ENCODE measurements at regions not wholly inside any gene's neighbourhood (a gene's known extent, or its start where the extent isn't known, plus 50 kb on each side); places are given as distances from the start of the nearest gene placed in this dataset.

GRCh38 chr15:95394186-95395067, 936.1 kb upstream of the NR2F2 start:
- no peak for ATAC-seq
- TF ChIP-seq OSR1 (CRISPR knock-in tag; IDR thresholded peaks at IDR 0.05) = no peak
- no peak for TF ChIP-seq CREB5 (CRISPR knock-in tag; IDR thresholded peaks at IDR 0.05; ENCODE audit: low read depth)
- TF ChIP-seq ZFP30 (CRISPR knock-in tag; IDR thresholded peaks at IDR 0.05) = no peak
- TF ChIP-seq PATZ1 (CRISPR knock-in tag; IDR thresholded peaks at IDR 0.05; ENCODE audit: borderline replicate concordance) = no peak
- TF ChIP-seq GLIS3 (CRISPR knock-in tag; IDR thresholded peaks at IDR 0.05) = no peak
- TF ChIP-seq ISL1 (CRISPR knock-in tag; IDR thresholded peaks at IDR 0.05) = no peak
- no peak for TF ChIP-seq ZNF8 (CRISPR knock-in tag; IDR thresholded peaks at IDR 0.05)
- no peak for TF ChIP-seq ZC3H10 (CRISPR knock-in tag; IDR thresholded peaks at IDR 0.05)
- no peak for TF ChIP-seq SNAI2 (CRISPR knock-in tag; IDR thresholded peaks at IDR 0.05)
- no peak for TF ChIP-seq ZNF565 (CRISPR knock-in tag; conservative IDR thresholded peaks at IDR 0.05; ENCODE audit: low read depth)
- no peak for TF ChIP-seq ZFP3 (CRISPR knock-in tag; IDR thresholded peaks at IDR 0.05)
- TF ChIP-seq CSDC2 (CRISPR knock-in tag; IDR thresholded peaks at IDR 0.05) = no peak
- no peak for TF ChIP-seq ARNTL (CRISPR knock-in tag; IDR thresholded peaks at IDR 0.05; ENCODE audit: borderline replicate concordance, low read depth)
- TF ChIP-seq CSRNP3 (CRISPR knock-in tag; IDR thresholded peaks at IDR 0.05) = no peak
- TF ChIP-seq ESRRG (CRISPR knock-in tag; IDR thresholded peaks at IDR 0.05) = no peak
- no peak for TF ChIP-seq TOX (CRISPR knock-in tag; IDR thresholded peaks at IDR 0.05; ENCODE audit: borderline replicate concordance)
- TF ChIP-seq ZNF70 (CRISPR knock-in tag; IDR thresholded peaks at IDR 0.05) = no peak
- TF ChIP-seq PPARA (CRISPR knock-in tag; IDR thresholded peaks at IDR 0.05; ENCODE audit: borderline replicate concordance) = no peak
- no peak for TF ChIP-seq TCF4 (CRISPR knock-in tag; IDR thresholded peaks at IDR 0.05; ENCODE audit: borderline replicate concordance)

GRCh38 chr15:95400428-95400827, 930.1 kb upstream of the NR2F2 start:
- TF ChIP-seq BACH2 (CRISPR knock-in tag; IDR thresholded peaks at IDR 0.05; ENCODE audit: borderline replicate concordance) (no peak), PPARA (CRISPR knock-in tag; IDR thresholded peaks at IDR 0.05; ENCODE audit: borderline replicate concordance) (no peak), CSRNP3 (CRISPR knock-in tag; IDR thresholded peaks at IDR 0.05) (no peak), RARB (CRISPR knock-in tag; IDR thresholded peaks at IDR 0.05) (no peak)
- ATAC-seq = no peak

GRCh38 chr15:95401587-95401986, 928.9 kb upstream of the NR2F2 start:
- ATAC-seq = no peak
- TF ChIP-seq CSDC2 (CRISPR knock-in tag; IDR thresholded peaks at IDR 0.05) (no peak), ZFP30 (CRISPR knock-in tag; IDR thresholded peaks at IDR 0.05) (no peak), CREB5 (CRISPR knock-in tag; IDR thresholded peaks at IDR 0.05; ENCODE audit: low read depth) (no peak), SNAI2 (CRISPR knock-in tag; IDR thresholded peaks at IDR 0.05) (no peak), PATZ1 (CRISPR knock-in tag; IDR thresholded peaks at IDR 0.05; ENCODE audit: borderline replicate concordance) (no peak), TSHZ2 (CRISPR knock-in tag; IDR thresholded peaks at IDR 0.05) (no peak), OSR1 (CRISPR knock-in tag; IDR thresholded peaks at IDR 0.05) (no peak), POU6F1 (CRISPR knock-in tag; IDR thresholded peaks at IDR 0.05; ENCODE audit: borderline replicate concordance, low read depth) (no peak), ESRRG (CRISPR knock-in tag; IDR thresholded peaks at IDR 0.05) (no peak), PPARA (CRISPR knock-in tag; IDR thresholded peaks at IDR 0.05; ENCODE audit: borderline replicate concordance) (no peak)

Data from SK-N-SH treated with all-trans-retinoic acid at 6 μM for 48 hours (cell line).